ENCODE measurements at regions not wholly inside any gene's neighbourhood (a gene's known extent, or its start where the extent isn't known, plus 50 kb on each side); places are given as distances from the start of the nearest gene placed in this dataset.

DNA sequence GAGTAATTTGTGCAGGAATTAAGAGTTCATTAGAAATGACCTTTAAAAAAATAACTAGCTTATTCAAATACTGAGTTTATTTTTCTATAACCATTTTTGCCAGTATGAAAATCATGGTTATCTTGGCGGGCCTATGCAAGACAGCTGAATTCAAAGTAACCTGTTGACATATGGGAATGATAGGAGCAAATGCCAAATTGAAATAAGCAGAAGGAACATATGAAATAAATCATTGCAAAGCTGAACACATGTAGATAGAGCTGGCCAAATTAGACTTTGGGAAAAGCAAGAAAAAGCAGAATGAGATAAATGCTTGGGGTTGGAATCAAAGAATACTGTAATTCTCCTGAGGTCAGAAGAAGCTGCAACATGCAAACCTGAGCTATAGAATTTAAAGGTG is 372.5 kb downstream of the ADAMTS20 start:
- Histone ChIP-seq H3K4me1 (peaks cover 0 to 5% (median 0%) of the 10 kb centered on the region in 4 donors), H3K4me3 (no peak overlapping the region), H3K27me3 (no peaks in the 10 kb centered on the region), H3K27ac (no peak overlapping the region), H3K36me3 (no peaks in the 10 kb centered on the region), H3K9me3 (no peaks in the 10 kb centered on the region)
- intact Hi-C loops (cut with DNase I) = no loop called here
- TF ChIP-seq, protein P1, sequence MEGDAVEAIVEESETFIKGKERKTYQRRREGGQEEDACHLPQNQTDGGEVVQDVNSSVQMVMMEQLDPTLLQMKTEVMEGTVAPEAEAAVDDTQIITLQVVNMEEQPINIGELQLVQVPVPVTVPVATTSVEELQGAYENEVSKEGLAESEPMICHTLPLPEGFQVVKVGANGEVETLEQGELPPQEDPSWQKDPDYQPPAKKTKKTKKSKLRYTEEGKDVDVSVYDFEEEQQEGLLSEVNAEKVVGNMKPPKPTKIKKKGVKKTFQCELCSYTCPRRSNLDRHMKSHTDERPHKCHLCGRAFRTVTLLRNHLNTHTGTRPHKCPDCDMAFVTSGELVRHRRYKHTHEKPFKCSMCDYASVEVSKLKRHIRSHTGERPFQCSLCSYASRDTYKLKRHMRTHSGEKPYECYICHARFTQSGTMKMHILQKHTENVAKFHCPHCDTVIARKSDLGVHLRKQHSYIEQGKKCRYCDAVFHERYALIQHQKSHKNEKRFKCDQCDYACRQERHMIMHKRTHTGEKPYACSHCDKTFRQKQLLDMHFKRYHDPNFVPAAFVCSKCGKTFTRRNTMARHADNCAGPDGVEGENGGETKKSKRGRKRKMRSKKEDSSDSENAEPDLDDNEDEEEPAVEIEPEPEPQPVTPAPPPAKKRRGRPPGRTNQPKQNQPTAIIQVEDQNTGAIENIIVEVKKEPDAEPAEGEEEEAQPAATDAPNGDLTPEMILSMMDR (IDR thresholded peaks at IDR 0.05) = no peak
- 87 to 88% methylated on average over 1 of the region's 1 CpG for WGBS, 2 donors
- no peak for DNase-seq

DNA sequence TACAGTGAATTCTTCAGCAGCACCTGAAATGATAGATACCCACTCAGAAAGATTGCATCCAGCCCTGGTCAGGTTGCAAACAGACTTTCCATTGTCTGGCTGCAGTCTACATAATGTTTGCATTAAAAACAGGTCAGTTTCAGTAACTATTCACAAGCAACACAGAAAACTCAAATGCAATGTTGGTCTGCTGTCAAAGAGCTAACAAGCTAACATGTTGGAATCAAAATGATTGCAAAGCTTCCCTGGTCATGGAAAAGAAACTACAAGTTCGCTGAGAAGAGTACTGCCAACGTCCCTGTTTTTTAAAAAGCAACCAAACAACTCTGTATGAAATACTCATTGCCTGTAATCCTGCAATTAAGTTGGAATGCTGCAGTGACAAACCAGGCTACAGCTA is 374.7 kb downstream of the ADAMTS20 start:
- no peak overlapping the region for H3K27ac ChIP-seq
- H3K27me3 ChIP-seq = no peaks in the 10 kb centered on the region
- WGBS, 2 donors = 47 to 75% methylated on average over 2 of the region's 2 CpGs
- intact Hi-C loops (cut with DNase I) = no loop called here
- H3K9me3 ChIP-seq = no peaks in the 10 kb centered on the region
- H3K4me1 ChIP-seq = peaks cover 0 to 5% (median 0%) of the 10 kb centered on the region in 4 donors
- TF ChIP-seq EP300 (IDR thresholded peaks at IDR 0.05) = no peak
- no peak for DNase-seq
- no peak overlapping the region for H3K4me3 ChIP-seq
- H3K36me3 ChIP-seq = no peaks in the 10 kb centered on the region

DNA sequence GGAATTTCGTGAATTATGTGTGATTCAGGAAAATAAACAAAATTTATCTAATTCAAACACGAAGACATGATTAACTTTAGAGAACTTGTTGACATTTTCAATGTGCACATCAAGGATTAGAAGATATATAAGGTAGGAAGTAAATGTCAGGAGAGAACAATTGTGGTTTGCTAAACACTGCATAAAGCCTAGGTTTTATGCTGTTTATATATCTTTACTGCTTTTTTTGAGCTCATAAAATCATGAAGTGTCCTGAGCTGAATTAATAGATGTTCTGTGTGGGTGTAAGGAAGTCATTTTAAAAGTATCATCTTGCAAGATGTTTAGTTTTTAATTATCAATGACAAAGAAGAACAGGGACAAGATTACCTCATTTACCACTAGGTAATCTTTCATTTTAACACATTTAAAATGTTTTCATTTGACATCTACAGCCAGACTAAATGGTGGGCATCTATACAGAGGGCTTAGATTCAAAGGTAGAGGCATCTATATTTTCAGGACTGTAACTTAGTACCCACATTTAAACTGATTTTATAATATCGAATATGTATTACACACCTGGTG is 382.8 kb downstream of the ADAMTS20 start:
- intact Hi-C loops (cut with DNase I) = no loop called here
- TF ChIP-seq, protein P1 (IDR thresholded peaks at IDR 0.05) = no peak
- no peak for TF ChIP-seq EP300 (IDR thresholded peaks at IDR 0.05)
- no peak for TF ChIP-seq POLR2AphosphoS5 (IDR thresholded peaks at IDR 0.05)
- TF ChIP-seq POLR2A (IDR thresholded peaks at IDR 0.05) = no peak
- Histone ChIP-seq H3K36me3 (no peaks in the 10 kb centered on the region), H3K9me3 (no peaks in the 10 kb centered on the region), H3K27ac (no peak overlapping the region), H3K4me3 (no peak overlapping the region), H3K27me3 (no peaks in the 10 kb centered on the region), H3K4me1 (peaks cover 0 to 4% (median 0%) of the 10 kb centered on the region in 4 donors)
- DNase-seq = no peak
- 33 to 42% methylated on average over 3 of the region's 3 CpGs for WGBS, 2 donors

DNA sequence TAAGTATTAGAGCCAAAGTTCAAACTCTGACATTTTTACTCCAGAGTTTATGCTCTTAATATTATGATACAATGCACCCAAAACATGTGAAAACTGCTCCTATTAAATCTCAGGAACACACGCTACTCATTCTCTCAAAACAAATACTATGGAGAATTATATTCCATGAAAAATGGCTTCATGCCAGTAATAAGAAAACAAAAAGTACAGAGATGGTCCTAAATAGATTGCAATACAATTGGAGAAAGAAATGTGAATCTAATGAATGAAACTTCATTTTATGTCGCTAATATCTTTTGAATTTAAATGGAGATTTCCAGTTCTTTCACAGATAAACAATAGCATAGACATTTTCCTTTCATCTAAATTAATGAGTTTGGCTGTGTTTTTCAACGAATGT is 384.3 kb downstream of the ADAMTS20 start:
- WGBS, 2 donors = 69 to 86% methylated on average over 3 of the region's 3 CpGs
- no peak overlapping the region for H3K4me3 ChIP-seq
- H3K27me3 ChIP-seq = no peaks in the 10 kb centered on the region
- no peak for DNase-seq
- intact Hi-C loops (cut with DNase I) = no loop called here
- no peak overlapping the region for H3K27ac ChIP-seq
- TF ChIP-seq, protein P1 (IDR thresholded peaks at IDR 0.05) = no peak
- TF ChIP-seq EP300 (IDR thresholded peaks at IDR 0.05) = no peak
- no peak for TF ChIP-seq POLR2A (IDR thresholded peaks at IDR 0.05)
- no peak for TF ChIP-seq POLR2AphosphoS5 (IDR thresholded peaks at IDR 0.05)
- H3K9me3 ChIP-seq = no peaks in the 10 kb centered on the region
- H3K36me3 ChIP-seq = no peaks in the 10 kb centered on the region
- peaks cover 0 to 4% (median 0%) of the 10 kb centered on the region in 4 donors for H3K4me1 ChIP-seq

DNA sequence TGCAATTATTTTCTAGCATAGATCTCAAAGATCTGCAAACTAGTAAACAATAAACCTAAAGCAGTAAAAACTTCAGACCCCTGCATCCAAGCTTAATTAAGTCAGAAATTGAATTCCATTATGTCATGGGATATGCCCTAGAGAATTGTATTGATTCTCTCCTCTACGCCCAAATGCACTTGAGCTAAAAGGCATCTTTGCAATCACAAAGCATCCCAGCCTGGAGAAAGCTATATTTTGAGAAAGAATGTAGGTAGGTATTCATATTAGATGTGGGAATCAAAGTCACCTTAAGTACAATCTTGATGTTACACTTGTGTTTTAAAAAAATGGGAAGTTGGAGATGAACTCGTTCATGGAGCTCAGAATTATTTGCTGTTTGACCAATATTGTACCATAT is 386.7 kb downstream of the ADAMTS20 start:
- WGBS, 2 donors = 82 to 83% methylated on average over 2 of the region's 2 CpGs
- intact Hi-C loops (cut with DNase I) = no loop called here

More for the DNA sequence above, 386.7 kb downstream of the ADAMTS20 start:
- TF ChIP-seq POLR2A (IDR thresholded peaks at IDR 0.05) (no peak), POLR2AphosphoS5 (IDR thresholded peaks at IDR 0.05) (no peak), EP300 (IDR thresholded peaks at IDR 0.05) (no peak)
- TF ChIP-seq, protein P1 (IDR thresholded peaks at IDR 0.05) = no peak
- H3K4me1 ChIP-seq = peaks cover 0 to 4% (median 0%) of the 10 kb centered on the region in 4 donors
- no peaks in the 10 kb centered on the region for H3K27me3 ChIP-seq
- no peak overlapping the region for H3K4me3 ChIP-seq
- no peaks in the 10 kb centered on the region for H3K36me3 ChIP-seq
- DNase-seq = no peak
- H3K9me3 ChIP-seq = no peaks in the 10 kb centered on the region
- H3K27ac ChIP-seq = no peak overlapping the region
